Left hindlimb (tissue), 1 donor: ENCODE measurements at regions not wholly inside any gene's neighbourhood (a gene's known extent, or its start where the extent isn't known, plus 50 kb on each side); places are given as distances from the start of the nearest gene placed in this dataset.

Source experiments
- DNase-seq: peaks from one replicate; pipeline ENCODE4 v3.0.0-alpha.2; 2018

DNA sequence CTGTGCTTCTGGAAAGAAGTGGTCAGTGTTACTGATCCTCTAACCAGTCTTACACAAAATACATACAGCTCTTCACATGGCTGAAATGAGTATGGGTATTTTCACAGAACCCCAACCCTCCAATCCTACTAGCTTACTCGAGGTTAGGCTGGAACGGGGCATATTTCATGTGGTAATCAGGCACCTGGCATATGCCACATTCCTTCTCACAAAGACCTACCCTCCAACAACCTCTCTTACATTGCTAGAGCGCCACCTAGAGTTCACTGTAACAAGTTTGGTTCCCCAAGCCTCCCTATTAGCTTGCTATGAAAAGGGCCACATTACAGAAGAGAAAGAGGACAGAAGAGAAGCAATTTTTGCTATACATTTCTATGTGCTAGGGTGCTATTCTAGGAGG is 597.3 kb downstream of the PRELID2 start:
- no peak for DNase-seq

DNA sequence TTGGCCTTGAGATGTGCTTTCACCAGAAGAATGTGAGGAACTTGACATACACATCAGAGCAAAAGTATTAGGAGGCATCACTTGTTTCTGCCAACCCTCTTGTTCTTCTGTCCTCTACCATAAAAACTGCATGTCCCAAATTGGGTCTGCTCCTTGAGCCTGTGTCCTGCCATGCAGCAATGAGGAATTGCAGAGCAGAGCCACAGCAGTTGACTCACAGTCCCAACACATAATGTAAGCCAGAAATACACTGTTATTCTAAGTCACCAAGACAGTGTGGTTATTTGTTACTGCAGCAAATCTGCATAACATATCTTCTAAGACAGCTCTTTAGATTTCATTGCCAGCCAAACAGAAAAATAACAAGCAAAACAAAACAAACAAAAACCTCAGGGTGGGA is 598.2 kb downstream of the PRELID2 start:
- DNase-seq = no peak

DNA sequence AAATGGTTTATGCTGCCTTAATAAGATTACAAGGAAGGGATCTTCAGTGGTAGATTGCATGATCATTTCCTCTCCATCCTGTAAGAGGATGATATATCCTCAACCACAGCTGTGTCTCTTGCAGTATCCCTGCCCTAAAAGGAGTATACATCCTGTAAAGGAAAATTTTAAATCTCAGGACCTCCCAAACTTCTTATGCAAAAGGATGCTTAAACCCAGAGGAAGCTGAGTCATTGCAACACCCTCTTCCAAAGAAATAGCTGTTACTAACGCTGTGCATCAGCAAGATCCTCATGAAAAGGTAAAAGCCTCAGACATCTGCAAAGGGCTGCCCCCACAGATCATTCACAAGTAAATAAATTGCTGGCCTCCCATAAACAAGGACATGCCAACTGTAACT is 599.0 kb downstream of the PRELID2 start:
- no peak for DNase-seq

DNA sequence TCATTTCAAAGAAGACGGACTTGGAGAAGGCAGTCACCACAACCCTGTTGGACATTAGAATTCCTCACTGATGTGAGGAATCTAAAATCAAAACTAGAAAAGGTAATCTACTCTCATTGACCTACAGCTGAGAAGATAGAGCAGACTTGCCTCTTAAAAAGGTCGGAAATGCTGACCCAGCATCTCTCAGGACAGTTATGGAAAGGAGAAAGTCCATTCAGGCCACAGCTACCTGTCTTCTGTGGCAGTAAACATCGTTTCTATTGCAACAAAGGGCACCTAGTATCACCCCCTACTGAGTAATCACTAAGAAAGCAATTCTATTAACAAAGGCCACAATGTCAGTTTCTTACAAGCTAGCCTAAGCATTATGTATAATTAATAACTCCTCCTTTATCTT is 601.7 kb downstream of the PRELID2 start:
- no peak for DNase-seq

DNA sequence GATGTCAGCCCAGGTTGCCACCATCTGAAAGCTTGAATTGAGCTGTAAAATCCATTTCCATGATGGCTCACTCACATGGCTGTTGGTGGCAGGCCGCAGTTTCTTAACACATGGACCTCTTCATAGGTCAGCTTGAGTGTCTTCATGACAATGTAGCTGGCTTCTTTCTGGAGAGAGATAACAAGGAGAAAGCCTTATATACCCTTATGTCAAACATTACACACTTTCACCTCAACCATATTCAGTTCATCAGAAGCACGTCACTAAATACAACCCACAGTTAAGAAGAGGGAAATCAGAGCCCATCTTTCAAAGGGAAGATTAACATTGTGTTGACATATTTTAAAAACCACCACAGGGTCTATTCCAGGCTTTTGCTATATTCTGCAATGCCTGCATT is 604.4 kb downstream of the PRELID2 start:
- DNase-seq = no peak

DNA sequence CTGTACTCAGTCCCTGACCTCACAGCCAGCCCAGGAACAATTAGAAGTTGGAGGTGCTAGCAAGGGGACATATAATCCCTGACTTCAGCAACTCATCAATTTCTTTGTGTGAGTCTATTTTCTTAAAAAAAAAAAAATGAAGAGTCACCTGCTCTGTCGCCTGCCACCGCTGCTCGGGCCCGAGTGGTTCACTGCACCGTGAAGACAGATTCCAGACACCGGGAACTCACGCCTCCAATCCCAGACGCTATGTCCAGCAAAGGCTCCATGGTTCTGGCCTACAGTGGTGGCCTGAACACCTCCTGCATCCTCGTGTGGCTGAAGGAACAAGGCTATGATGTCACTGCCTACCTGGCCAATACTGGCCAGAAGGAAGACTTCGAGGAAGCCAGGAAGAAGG is 606.6 kb downstream of the PRELID2 start:
- no peak for DNase-seq

DNA sequence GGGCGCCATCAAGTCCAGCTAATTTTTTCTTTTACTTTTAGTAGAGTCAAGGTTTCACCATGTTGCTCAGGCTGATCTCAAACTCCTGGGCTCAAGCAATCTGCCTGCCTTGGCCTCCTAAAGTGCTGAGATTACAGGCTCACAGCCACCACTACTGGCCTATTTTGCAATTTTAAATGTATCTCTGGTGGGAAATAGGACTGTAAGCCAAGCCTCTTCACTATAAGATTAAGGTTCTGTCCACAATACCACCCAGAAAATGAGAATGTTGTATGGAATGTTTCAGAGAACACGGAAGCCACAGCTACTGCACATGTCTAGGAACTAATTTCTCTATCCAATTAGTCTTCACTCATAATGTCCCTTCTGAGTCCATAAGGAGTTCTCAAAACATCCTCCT is 607.3 kb downstream of the PRELID2 start:
- DNase-seq = no peak

DNA sequence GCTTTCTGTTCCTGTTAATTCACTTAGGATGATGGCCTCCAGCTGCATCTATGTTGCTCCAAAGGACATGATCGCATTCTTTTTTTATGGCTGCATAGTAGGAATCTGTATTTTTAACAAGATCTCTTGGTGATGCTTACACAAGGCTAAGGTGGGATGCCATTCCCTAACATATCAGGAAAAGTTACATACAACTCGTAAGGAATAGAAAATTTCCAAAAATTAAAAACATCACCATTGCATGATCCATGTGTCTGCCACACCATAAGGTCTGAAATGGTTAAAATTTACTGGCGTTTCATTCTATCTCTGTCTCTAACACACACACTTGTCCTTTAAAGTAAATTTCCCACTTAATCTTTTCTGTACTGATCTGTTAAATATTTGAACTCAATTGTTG is 608.4 kb downstream of the PRELID2 start:
- no peak for DNase-seq

DNA sequence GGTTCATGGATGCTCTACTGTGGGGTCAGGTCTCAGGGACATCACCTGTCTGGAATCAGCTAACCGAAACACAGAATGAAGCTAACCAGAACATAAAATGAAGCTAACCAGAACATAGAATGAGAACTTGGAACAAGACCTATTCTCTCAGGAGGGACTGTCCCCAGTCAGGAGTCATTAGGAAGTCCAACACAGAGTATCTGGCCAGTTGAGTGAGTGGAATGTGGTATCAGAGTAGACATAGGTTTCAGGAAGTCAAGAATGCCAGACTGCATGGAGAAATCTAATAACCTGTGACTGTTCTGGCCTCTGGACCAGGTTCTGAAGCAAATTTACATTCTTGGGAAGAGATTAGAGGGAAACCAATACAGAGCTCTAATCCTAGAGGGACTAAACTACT is 609.6 kb downstream of the PRELID2 start:
- no peak for DNase-seq

DNA sequence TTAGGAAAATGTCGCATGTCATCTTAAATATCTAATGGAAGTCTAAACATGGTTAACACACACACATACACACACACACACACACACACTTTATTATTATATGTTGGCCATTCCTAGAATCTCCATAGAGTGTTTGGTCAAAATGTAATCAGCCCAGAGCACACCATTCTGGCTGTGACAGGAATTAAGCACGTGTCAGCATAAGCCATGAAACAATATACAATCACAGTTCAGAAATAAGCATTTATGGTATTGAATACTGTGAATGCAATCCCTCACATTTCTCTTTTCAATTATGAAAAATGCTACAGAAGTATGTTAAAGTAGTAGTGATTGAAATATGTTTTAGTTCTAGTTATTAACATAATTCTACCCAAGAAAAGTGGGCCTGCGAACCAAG is 611.6 kb downstream of the PRELID2 start:
- DNase-seq = no peak

DNA sequence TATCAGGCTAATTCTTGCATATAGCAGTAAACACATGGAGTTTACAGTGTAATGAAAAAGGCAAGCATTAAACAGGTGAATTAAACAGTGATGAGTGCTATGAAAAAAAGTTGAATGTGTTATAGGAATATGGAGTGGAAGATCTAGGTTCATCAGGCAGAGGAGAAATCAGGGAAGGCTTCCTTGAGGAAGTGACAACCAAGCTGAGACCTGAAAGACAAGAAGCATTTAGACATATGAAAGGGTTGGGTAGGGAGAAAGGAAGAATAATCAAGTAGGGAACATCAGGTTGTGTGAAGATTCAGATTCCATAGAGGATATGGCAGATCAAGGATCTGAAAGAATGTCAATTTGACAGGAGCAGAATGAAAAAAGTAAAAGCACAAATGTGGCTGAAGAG is 612.5 kb downstream of the PRELID2 start:
- DNase-seq = no peak

DNA sequence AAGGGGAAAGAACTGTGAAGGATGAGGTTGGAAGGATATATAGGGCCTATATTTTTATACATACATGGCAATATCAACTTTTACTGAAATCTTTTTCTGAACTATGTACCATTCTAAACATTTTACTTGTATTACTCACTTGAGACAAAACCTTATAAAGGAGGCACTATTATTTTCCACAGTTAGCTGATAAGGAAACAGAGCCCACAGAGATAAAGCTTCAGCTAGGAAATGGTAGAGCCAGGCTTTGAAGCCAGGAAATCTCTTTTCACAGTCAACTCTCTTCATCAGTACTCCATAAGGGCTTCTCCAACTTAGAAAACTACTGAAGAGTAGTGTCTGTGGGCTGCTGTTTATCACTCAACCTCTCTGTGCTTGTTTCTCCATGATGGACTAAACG is 613.7 kb downstream of the PRELID2 start:
- no peak for DNase-seq

DNA sequence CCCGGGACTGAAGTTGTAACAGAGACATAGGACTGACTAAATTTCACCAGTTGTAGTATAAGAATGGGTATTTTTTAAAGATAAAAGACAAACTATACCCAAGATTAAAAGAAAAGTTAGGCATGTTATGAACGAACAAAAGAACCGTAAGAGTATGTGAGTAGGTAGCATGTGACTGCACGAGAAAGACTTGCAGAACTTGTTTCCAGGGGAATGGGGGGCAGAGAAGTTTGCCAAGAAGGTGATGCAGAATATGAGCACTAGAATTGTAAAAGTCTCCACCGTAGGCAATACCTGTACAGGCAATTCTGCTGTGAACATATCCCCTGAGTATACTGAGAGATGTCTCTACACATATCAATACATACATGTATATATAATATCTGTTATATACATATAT is 614.7 kb downstream of the PRELID2 start:
- no peak for DNase-seq

DNA sequence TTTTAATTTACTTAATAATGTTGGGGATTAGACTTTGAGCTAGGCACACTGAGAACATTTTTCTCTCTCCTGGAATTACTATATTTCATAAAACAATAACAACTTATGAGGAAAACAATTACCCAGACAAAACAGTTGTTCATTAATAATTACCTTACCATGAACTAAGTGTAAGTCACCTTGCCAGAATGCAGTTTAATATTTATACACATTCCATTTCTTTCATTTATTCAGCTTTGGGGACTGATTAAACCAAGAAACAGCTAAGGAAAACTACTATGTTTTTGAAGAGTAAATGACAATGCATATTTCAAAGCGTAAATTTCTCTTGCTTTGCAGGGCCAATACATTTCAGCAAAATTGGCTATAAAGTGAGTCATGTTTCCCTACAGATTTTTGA is 616.2 kb downstream of the PRELID2 start:
- DNase-seq = no peak

DNA sequence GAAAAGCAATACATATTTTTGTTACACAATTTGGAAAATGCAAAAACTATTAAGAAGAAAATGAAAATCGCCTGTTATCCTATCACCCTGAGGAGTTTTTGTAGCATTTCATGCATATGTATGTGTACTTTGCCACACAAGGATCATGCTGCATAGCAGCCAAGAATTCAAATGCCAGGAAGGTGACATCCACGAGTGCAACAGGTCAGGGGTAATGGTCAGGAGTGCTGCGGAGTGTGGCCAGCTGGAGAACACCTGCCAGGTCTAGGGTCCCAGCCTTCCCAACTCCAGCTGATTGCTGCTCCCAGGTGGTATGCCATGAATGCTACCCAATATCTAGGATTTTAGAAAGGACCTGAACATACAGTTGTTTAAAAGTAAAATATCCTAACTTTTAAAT is 617.1 kb downstream of the PRELID2 start:
- DNase-seq = no peak

DNA sequence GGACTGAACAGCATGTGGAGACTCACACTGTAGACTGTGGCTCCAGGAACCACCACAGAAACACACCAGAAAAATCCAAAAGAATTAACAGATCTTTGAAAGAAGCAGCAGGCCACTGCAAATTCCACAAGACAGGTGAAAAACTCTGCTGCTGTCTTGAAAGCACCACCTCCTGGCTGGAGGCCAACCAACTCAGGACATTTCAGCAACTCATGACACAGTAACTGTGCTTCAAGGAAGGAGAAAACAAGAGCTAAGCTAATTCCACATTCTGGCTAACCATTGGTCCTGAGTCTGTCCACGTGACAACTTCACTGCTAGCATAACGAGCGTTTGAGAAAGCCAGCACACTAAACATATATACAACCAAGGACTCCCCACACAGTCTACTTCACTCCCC is 625.1 kb downstream of the PRELID2 start:
- no peak for DNase-seq

DNA sequence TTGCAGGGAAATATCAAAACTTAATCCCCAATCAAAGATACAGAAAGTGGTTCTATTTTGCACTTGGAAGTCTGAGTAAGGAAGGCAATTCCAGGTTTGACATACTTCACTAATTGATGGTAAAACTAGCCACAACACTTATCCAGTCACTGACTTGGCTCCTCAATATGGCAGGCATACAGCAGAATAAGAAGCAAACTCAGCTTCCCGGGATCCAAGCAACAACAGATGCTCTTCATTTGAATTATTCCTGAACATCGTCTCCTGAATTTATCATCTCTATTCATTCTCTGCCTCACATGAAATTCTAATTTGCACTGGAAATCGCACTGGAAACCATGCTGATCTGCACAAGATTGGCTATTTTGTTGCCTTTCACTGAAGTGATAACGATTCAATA is 629.6 kb downstream of the PRELID2 start:
- no peak for DNase-seq

DNA sequence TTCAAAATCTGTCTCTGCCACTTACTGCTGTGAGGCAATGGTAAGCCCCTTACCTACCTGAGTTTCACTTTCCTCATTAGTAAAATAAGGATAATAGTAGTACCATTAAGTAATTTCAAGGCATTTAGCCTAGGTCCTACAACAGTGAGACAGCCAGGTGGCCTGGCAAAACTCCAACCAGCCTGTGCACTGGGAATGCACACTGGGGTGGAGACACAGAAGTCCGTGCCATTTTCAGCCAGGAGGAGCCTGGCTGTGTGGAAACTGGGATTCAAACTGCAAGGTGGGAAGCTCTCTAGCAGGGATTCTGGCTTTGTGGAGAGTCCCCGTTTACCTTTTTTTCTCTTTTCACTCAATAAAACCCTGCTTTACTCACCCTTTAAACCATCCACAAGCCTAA is 630.4 kb downstream of the PRELID2 start:
- DNase-seq = no peak

DNA sequence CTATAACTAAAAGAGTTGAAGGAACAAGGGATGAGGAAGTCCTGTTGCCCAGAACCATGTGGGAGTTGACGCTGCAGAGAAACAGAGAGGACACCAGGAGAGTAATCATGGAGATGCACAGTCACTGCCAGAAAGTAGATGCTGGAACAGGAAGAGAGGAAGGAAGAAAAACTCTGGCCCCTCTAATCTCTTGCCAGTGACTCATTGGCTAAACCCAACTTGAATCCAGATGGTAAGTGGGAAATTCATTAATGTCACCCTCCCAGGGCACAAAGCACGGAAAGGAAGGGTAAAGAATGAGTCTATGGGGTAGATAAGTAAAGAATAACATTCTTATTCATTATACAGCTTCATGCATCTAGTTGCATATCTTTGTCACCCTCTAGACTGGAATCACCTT is 631.9 kb downstream of the PRELID2 start:
- no peak for DNase-seq

DNA sequence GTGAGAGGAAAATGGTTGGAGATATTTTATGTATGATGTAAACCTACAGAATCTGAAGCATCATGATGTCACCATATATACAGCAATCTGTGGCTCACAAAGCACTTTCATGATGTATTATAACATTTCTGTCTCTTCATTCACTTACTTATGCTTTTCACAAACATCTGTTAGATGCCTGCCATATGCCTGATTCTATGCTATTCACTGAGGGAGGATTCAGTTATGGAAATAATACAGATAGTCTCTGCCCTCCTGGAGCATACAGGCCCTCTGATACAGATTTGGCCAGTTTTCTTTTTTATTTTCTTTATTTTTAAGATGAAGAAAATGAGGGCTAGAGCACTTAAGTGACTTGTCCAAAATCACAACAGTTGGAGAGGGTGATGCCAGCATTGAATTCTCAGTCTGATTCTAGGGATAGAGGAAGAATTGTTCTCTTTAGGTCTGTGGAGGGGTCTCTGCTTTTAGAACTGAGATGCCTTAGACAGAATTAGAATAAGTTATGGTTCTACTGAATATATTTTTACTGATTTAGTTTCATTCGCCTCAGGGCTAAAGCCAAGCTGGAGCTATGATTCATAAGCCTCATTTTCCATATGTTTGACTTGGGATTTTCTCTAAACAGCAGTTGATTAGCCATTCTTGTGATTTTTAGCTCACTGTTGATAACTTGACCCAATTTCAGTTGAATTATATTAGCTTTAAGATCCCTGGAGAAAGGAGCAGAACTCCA is 636.4 kb downstream of the PRELID2 start:
- DNase-seq = no peak

DNA sequence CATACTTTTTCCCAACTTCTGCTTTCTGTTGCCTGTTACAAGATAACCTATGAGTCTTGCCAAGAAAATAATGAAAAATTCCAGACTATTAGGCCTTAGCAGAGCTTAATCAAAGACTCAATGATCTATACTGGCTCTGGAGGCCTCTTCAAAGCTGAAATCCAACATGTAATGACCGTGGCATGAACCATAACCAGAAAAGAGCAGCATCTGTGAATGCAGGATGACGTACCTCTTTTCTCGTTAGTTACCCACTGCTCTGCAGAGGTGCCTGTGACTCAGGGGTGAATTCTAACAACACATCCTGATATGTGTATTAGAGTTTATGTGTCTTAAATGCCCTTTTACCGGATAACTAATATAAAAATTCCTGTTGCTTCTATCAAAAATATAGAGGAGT is 645.4 kb downstream of the PRELID2 start:
- no peak for DNase-seq

DNA sequence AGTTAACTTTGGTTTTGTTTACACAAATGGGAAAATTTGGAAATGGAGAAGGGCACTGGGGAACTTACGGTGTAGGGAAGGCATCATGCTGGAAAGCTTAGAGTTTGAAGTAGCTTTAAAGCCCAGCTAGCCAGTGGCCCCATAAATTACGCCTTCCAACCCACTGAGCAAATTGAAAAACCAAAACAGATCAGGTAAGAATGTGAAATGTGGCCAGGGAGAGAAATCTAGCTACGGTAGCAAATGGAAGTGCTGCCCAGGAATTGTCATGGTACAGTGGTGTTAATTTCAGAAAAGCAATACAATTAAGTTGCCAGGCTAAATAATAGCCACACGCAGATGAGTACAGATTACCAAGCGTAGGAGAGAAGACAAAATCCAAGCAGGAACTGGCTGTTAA is 654.8 kb downstream of the PRELID2 start:
- no peak for DNase-seq

DNA sequence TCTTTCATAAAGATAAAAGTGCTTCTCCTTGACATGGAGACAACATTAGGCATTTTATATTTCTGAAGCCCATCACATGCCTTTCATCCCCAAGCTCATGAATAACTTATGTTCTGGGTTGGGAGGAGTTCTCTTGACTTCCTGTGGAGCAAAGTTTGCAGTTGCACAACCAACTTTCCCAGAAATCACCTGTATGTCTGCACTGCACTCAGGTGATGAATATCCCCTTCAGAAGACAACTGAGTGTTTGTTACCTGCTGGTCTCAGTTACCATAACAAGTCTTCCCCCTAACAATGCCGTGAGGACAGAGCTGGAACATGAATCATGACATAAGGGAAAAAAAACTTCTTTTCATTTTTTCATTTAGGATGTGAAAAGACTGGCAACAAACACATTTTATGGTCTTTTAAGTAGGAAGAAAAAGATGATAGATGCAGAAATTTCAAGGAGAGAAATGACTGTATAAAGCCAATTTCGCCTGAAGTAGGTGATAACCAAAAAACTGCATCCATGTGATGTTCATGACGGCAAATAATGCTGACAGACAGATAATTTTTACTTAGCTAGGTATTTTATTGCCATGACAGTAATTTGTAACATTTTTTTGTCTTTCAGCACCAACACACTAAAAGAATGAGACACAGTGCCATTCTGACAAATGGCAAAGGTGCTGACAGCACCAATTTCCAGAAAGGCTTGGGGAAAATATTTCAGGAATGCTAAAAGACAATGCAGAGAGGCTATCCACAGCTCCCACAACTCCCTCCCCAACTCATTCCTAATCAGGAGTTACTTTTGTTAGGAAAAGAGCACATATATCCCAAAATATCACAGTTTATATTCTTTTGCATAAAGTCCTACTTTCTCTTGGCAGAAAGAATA is 656.3 kb downstream of the PRELID2 start:
- no peak for DNase-seq

DNA sequence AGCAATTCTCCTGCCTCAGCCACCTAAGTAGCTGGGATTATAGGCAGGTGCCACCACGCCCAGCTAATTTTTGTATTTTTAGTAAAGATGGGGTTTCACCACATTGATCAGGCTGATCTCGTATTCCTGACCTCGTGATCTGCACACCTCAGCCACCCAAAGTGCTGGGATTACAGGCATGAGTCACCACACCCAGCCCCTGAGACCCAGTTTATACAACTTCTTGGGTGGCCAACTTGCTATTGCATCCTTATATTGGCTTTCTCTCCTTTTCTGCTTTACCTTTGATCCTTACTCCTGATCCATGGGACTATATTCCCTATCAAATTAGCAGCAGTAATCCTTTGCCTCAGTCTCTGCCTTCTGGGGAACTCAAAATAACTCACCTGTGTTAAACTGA is 659.1 kb downstream of the PRELID2 start:
- DNase-seq = no peak

DNA sequence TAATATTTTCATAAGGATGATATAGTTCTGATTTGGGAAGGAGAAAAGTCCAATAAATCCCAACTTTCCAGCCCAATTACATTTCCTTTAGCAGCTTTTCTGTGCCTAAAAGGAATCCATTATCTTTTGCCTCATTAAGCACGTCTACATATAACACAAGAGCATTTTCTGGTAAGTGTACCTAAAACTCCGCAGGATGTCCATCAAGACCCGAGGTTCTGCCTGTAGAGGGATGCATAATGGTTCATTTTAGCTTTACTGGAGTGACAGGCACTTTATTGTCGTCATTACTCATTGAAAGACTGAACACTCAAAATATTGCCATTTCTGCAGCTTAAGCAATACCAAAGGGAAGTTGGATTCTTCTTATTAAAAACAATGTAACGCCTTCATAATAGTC is 669.0 kb downstream of the PRELID2 start:
- no peak for DNase-seq
